Testis (tissue), 2 donors: ENCODE measurements at regions not wholly inside any gene's neighbourhood (a gene's known extent, or its start where the extent isn't known, plus 50 kb on each side); places are given as distances from the start of the nearest gene placed in this dataset.

Source experiments
- POLR2A ChIP-seq: fragments of 450-650 bp; IDR thresholded peaks from one replicate; pipeline ENCODE4 v1.6.1; 2017; ENCODE audit warnings: antibody characterized with exemption, mild to moderate bottlenecking, moderate library complexity
- TF ChIP-seq, protein P1 (sequence below), 3 experiments: fragments of 450-650 bp in 2 of 3; fragments of 200-600 bp in 1 of 3; sonication (generic) in 1 of 3; IDR thresholded peaks; one replicate each; pipeline ENCODE4 v1.5.1; 2016 to 2019; ENCODE audit warnings: antibody characterized with exemption in 3 of 3, mild to moderate bottlenecking in 2 of 3, moderate library complexity in 1 of 3

DNA sequence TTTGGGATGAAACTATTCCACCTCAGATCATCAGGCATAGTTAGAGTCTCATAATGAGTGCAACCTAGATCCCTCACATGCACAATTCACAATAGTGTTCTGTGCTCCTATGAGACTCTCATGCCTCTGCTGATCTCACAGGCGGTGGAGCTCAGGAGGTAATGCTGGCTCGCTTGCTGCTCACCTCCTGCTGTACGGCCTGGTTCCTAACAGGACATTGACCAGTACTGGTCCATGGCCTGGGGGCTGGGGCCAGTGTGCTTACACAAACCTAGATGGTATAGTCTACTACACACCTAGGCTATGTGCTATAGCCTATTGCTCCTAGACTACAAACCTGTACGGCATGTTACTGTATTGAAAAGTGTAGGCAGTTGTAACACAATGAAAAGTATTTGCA, 448.4 kb downstream of the RPS6KC1 start:
- TF ChIP-seq, protein P1, sequence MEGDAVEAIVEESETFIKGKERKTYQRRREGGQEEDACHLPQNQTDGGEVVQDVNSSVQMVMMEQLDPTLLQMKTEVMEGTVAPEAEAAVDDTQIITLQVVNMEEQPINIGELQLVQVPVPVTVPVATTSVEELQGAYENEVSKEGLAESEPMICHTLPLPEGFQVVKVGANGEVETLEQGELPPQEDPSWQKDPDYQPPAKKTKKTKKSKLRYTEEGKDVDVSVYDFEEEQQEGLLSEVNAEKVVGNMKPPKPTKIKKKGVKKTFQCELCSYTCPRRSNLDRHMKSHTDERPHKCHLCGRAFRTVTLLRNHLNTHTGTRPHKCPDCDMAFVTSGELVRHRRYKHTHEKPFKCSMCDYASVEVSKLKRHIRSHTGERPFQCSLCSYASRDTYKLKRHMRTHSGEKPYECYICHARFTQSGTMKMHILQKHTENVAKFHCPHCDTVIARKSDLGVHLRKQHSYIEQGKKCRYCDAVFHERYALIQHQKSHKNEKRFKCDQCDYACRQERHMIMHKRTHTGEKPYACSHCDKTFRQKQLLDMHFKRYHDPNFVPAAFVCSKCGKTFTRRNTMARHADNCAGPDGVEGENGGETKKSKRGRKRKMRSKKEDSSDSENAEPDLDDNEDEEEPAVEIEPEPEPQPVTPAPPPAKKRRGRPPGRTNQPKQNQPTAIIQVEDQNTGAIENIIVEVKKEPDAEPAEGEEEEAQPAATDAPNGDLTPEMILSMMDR (IDR thresholded peaks at IDR 0.05), result no peak
- no peak for TF ChIP-seq POLR2A
